ENCODE measurements at regions not wholly inside any gene's neighbourhood (a gene's known extent, or its start where the extent isn't known, plus 50 kb on each side); places are given as distances from the start of the nearest gene placed in this dataset.

- TF ChIP-seq PRDM4 (CRISPR knock-in tag; IDR thresholded peaks at IDR 0.05; ENCODE audit: borderline replicate concordance) (no peak), RFXAP (CRISPR knock-in tag; IDR thresholded peaks at IDR 0.05; ENCODE audit: borderline replicate concordance) (no peak), ERF (CRISPR knock-in tag; IDR thresholded peaks at IDR 0.05) (peak; percentile 54; the same call in 1 of the 2 replicates), MAFF (IDR thresholded peaks at IDR 0.05; ENCODE audit: low read depth, low read length) (peak; percentile 21; the same call in 1 of the 2 replicates), KLF15 (CRISPR knock-in tag; IDR thresholded peaks at IDR 0.05; ENCODE audit: borderline replicate concordance) (no peak), HDAC6 (IDR thresholded peaks at IDR 0.05; ENCODE audit: low read depth, low read length) (no peak), SAP130 (CRISPR knock-in tag; IDR thresholded peaks at IDR 0.05; ENCODE audit: low read depth) (0 out of 2 replicates have a peak, but pooled peaks have one; percentile 27), ELF3 (CRISPR knock-in tag; IDR thresholded peaks at IDR 0.05) (peak; percentile 89), STAG1 (CRISPR knock-in tag; IDR thresholded peaks at IDR 0.05) (peak; percentile 84), WIZ (CRISPR knock-in tag; IDR thresholded peaks at IDR 0.05) (no peak), RNF219 (CRISPR knock-in tag; IDR thresholded peaks at IDR 0.05) (no peak), ATF2 (CRISPR knock-in tag; IDR thresholded peaks at IDR 0.05) (0 out of 2 replicates have a peak, but pooled peaks have one; percentile 22), ZNF878 (CRISPR knock-in tag; IDR thresholded peaks at IDR 0.05) (no peak), ZFX (CRISPR knock-in tag; IDR thresholded peaks at IDR 0.05; ENCODE audit: low read depth) (peak; percentile 49; the same call in 1 of the 2 replicates), HNRNPUL1 (IDR thresholded peaks at IDR 0.05; ENCODE audit: low read depth, low read length) (no peak), SOX5 (CRISPR knock-in tag; IDR thresholded peaks at IDR 0.05; ENCODE audit: borderline replicate concordance) (peak; percentile 31; the same call in 1 of the 2 replicates), CCAR2 (optimal IDR thresholded peaks at IDR 0.05; ENCODE audit: low read depth, low read length) (no peak), MTA1 (CRISPR knock-in tag; IDR thresholded peaks at IDR 0.05; ENCODE audit: borderline replicate concordance) (no peak), ZGPAT (CRISPR knock-in tag; IDR thresholded peaks at IDR 0.05) (0 out of 2 replicates have a peak, but pooled peaks have one; percentile 24), SMC3 (IDR thresholded peaks at IDR 0.05; ENCODE audit: low read length) (peak; percentile 88)
These were observed 62.7 kb downstream of the EOMES start (continued) for GRCh38 chr3:27659279-27660021.
